Keratinocyte (primary cell): ENCODE measurements at regions not wholly inside any gene's neighbourhood (a gene's known extent, or its start where the extent isn't known, plus 50 kb on each side); places are given as distances from the start of the nearest gene placed in this dataset.

Experiments used
- DNase-seq: peaks from one replicate; pipeline ENCODE4 v3.0.0-alpha.2; 2011; ENCODE audit warnings: low read depth, missing footprints, low spot score
- FAIRE-seq: peaks from 2 replicates; lab custom pipeline; 2011; peaks lifted over from hg19 to GRCh38; lab: Jason Lieb, UNC
- H2AFZ ChIP-seq: 2 replicates; pipeline ENCODE4 v1.6.0; 2012; ENCODE audit warnings: low read length, control low read depth, inconsistent platforms; ENCODE audit not compliant: control insufficient read depth
- H3K27ac ChIP-seq: 2 replicates; pipeline ENCODE4 v1.5.1; 2011; ENCODE audit warnings: low read length; ENCODE audit not compliant: control insufficient read depth, insufficient read depth
- H3K27me3 ChIP-seq: 3 replicates; pipeline ENCODE4 v1.6.0; 2011; ENCODE audit warnings: low read length; ENCODE audit not compliant: control insufficient read depth, insufficient read depth; ENCODE audit errors: extremely low read depth
- H3K36me3 ChIP-seq, 2 experiments: 2 replicates in 1 of 2; 3 replicates in 1 of 2; pipeline ENCODE4 v1.5.1; 2011; ENCODE audit warnings: low read length in 2 of 2, mild to moderate bottlenecking in 1 of 2; ENCODE audit not compliant: control insufficient read depth in 2 of 2, insufficient read depth in 2 of 2; ENCODE audit errors: extremely low read depth in 1 of 2
- H3K4me1 ChIP-seq: 3 replicates; pipeline ENCODE4 v1.5.1; 2011; ENCODE audit warnings: low read length; ENCODE audit not compliant: control insufficient read depth, insufficient read depth; ENCODE audit errors: extremely low read depth
- H3K4me2 ChIP-seq: 3 replicates; pipeline ENCODE4 v1.6.0; 2011; ENCODE audit warnings: low read depth, low read length; ENCODE audit not compliant: control insufficient read depth, insufficient read depth; ENCODE audit errors: extremely low read depth
- H3K4me3 ChIP-seq, 3 experiments: fragments of 200-600 bp in 1 of 3; sonication (generic) in 1 of 3; 2 replicates in 2 of 3; 3 replicates in 1 of 3; pipeline ENCODE4 v1.5.1; 2011 to 2016; ENCODE audit warnings: low read length in 3 of 3, mild to moderate bottlenecking in 3 of 3, control low read depth in 2 of 3, inconsistent platforms in 1 of 3, low read depth in 1 of 3, mixed read lengths in 1 of 3, mixed run types in 1 of 3, moderate library complexity in 1 of 3; ENCODE audit not compliant: control insufficient read depth in 2 of 3, insufficient read depth in 2 of 3; ENCODE audit errors: extremely low read depth in 1 of 3
- H3K79me2 ChIP-seq: 2 replicates; pipeline ENCODE4 v1.6.0; 2012; ENCODE audit warnings: low read length; ENCODE audit not compliant: control insufficient read depth, insufficient read depth
- H3K9ac ChIP-seq: 3 replicates; pipeline ENCODE4 v1.6.0; 2011; ENCODE audit warnings: low read length; ENCODE audit not compliant: control insufficient read depth, insufficient read depth; ENCODE audit errors: extremely low read depth
- H3K9me1 ChIP-seq: 3 replicates; pipeline ENCODE4 v1.6.0; 2011; ENCODE audit warnings: low read length; ENCODE audit not compliant: control insufficient read depth, insufficient read depth; ENCODE audit errors: extremely low read depth
- H3K9me3 ChIP-seq: 2 replicates; pipeline ENCODE4 v1.5.1; 2012; ENCODE audit warnings: low read depth, low read length; ENCODE audit not compliant: control insufficient read depth
- H4K20me1 ChIP-seq: 3 replicates; pipeline ENCODE4 v1.6.0; 2011; ENCODE audit warnings: low read length; ENCODE audit not compliant: control insufficient read depth, insufficient read depth; ENCODE audit errors: extremely low read depth
- CTCF ChIP-seq, 3 experiments: IDR thresholded peaks in 1 of 3; conservative IDR thresholded peaks in 1 of 3; optimal IDR thresholded peaks in 1 of 3; 2 replicates in 2 of 3; 3 replicates in 1 of 3; pipeline versions ENCODE3 to v1.5.1; 2011; ENCODE audit warnings: low read length in 3 of 3, mild to moderate bottlenecking in 3 of 3, moderate library complexity in 2 of 3, control low read depth in 1 of 3, inconsistent platforms in 1 of 3; ENCODE audit not compliant: insufficient read depth in 2 of 3; ENCODE audit errors: extremely low read depth in 1 of 3
- EZH2 ChIP-seq: IDR thresholded peaks from one replicate; pipeline ENCODE4 v1.6.1; 2012; ENCODE audit warnings: inconsistent platforms, mild to moderate bottlenecking, low read length, moderate library complexity
- dilution Hi-C: fragments of 300-500 bp; cut with MboI; formaldehyde crosslinking; loops from one replicate; pipeline ENCODE4 v1.7.0; 2020; ENCODE audit warnings: low sequenced_read_pairs; ENCODE audit not compliant: extremely low pct_ligation_motif_present

DNA sequence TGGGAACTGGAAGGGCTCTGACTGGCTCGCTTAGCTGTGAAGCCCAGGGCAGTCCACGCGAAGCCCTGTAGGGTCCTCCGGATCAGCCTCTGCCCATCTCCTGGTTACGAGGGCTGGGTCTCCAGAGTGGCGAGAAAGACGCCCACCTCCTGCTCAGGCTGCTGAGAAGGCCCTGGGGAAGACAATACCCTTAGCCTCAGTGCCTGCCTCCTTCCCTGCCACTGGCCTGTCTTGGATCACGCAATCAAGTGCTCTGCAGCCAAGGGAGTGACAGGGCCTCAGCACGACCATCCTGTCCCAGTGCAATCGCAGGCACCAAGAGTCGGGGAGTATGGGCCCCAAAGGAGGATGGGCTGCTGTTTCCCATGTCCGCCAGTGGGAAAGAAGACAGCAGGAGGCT, 165.7 kb upstream of the GLI2 start:
- dilution Hi-C loops: no loop called here
- H3K79me2 ChIP-seq: no peaks in the 10 kb centered on the region
- DNase-seq (no peak), FAIRE-seq (no peak)
- no peak overlapping the region for H3K27ac ChIP-seq
- no peak overlapping the region for H3K9ac ChIP-seq
- TF ChIP-seq CTCF (optimal IDR thresholded peaks at IDR 0.05 in 1 of 3, IDR thresholded peaks at IDR 0.05 in 1 of 3, conservative IDR thresholded peaks at IDR 0.05 in 1 of 3; ENCODE audit: extremely low read depth in 1 of 3, insufficient read depth in 2 of 3, low read length in 3 of 3): no peak
- no peak for TF ChIP-seq EZH2
- no peaks in the 10 kb centered on the region for H3K4me1 ChIP-seq
- H3K9me3 ChIP-seq: no peaks in the 10 kb centered on the region
- H3K4me3 ChIP-seq: no peak overlapping the region
- H3K4me2 ChIP-seq: no peak overlapping the region
- peaks cover 8% of the 10 kb centered on the region for H3K27me3 ChIP-seq
- no peak overlapping the region for H2AFZ ChIP-seq
- H4K20me1 ChIP-seq: no peaks in the 10 kb centered on the region
- no peaks in the 10 kb centered on the region for H3K36me3 ChIP-seq
- no peaks in the 10 kb centered on the region for H3K9me1 ChIP-seq

GRCh38 chr2:120570546-120570945, 165.1 kb upstream of the GLI2 start:
- Histone ChIP-seq H3K9me3 (no peaks in the 10 kb centered on the region), H3K4me2 (no peak overlapping the region), H2AFZ (no peak overlapping the region), H3K4me1 (no peaks in the 10 kb centered on the region), H3K27ac (no peak overlapping the region), H3K4me3 (no peak overlapping the region), H3K36me3 (no peaks in the 10 kb centered on the region), H3K79me2 (no peaks in the 10 kb centered on the region), H4K20me1 (no peaks in the 10 kb centered on the region), H3K9me1 (no peaks in the 10 kb centered on the region), H3K27me3 (peaks cover 8% of the 10 kb centered on the region), H3K9ac (no peak overlapping the region)
- FAIRE-seq (no peak), DNase-seq (no peak)
- TF ChIP-seq CTCF (optimal IDR thresholded peaks at IDR 0.05 in 1 of 3, IDR thresholded peaks at IDR 0.05 in 1 of 3, conservative IDR thresholded peaks at IDR 0.05 in 1 of 3; ENCODE audit: extremely low read depth in 1 of 3, insufficient read depth in 2 of 3, low read length in 3 of 3) (no peak), EZH2 (no peak)
- dilution Hi-C loops: no loop called here
